K562 (cell line): ENCODE measurements at regions not wholly inside any gene's neighbourhood (a gene's known extent, or its start where the extent isn't known, plus 50 kb on each side); places are given as distances from the start of the nearest gene placed in this dataset.

Experiments used
- CHD2 ChIP-seq: IDR thresholded peaks from 2 replicates; pipeline ENCODE4 v1.6.1; 2011; ENCODE audit warnings: low read depth, low read length
- CREB3 ChIP-seq: fragments of 450-650 bp; conservative IDR thresholded peaks from 2 replicates; pipeline ENCODE4 v1.6.1; 2016; ENCODE audit warnings: missing genetic modification characterization, low read depth, mild to moderate bottlenecking, missing compliant biosample characterization, moderate library complexity
- DPF2 ChIP-seq: fragments of 450-650 bp; IDR thresholded peaks from 2 replicates; pipeline ENCODE4 v1.6.1; 2016
- EWSR1 ChIP-seq: fragments of 450-650 bp; IDR thresholded peaks from 2 replicates; pipeline ENCODE4 v1.6.1; 2018; ENCODE audit warnings: borderline replicate concordance, mild to moderate bottlenecking, low read depth, moderate library complexity; ENCODE audit not compliant: partially characterized antibody
- RAD21 ChIP-seq, 2 experiments: fragments of 250-450 bp in 1 of 2; fragments of 450-650 bp in 1 of 2; sonication (Bioruptor Pico) in 1 of 2; formaldehyde crosslinking in 1 of 2; IDR thresholded peaks in 1 of 2; conservative IDR thresholded peaks in 1 of 2; 2 replicates each; pipeline versions ENCODE4 v1.4.0 to v1.8.0; 2020 to 2022; ENCODE audit warnings: mild to moderate bottlenecking in 2 of 2, moderate library complexity in 1 of 2
- SIX5 ChIP-seq, 2 experiments: IDR thresholded peaks; 2 replicates each; pipeline ENCODE4 v1.6.1; 2011; ENCODE audit warnings: low read length in 2 of 2, borderline replicate concordance in 1 of 2, low read depth in 1 of 2, mild to moderate bottlenecking in 1 of 2, moderate library complexity in 1 of 2; ENCODE audit not compliant: insufficient read depth in 1 of 2
- TEAD2 ChIP-seq: fragments of 450-650 bp; IDR thresholded peaks from 2 replicates; pipeline ENCODE4 v1.6.1; 2016; ENCODE audit warnings: missing genetic modification characterization, control low read depth, missing compliant biosample characterization
- THRA ChIP-seq: fragments of 450-650 bp; IDR thresholded peaks from 2 replicates; pipeline ENCODE4 v1.6.1; 2017; ENCODE audit warnings: mild to moderate bottlenecking, moderate library complexity
- VEZF1 ChIP-seq: fragments of 200-800 bp; sonication (Bioruptor generic); IDR thresholded peaks from 2 replicates; pipeline ENCODE4 v1.6.1; 2017; ENCODE audit warnings: missing genetic modification characterization, missing compliant biosample characterization
- ZNF124 ChIP-seq: sonication (generic); formaldehyde crosslinking; IDR thresholded peaks from 2 replicates; pipeline ENCODE4 v1.8.1; 2022; ENCODE audit warnings: missing genetic modification reagents

- TF ChIP-seq CHD2 (no peak), TEAD2 (tag) (no peak), CREB3 (tag) (no peak), THRA (no peak), DPF2 (no peak), SIX5 (IDR thresholded peaks at IDR 0.05; ENCODE audit: borderline replicate concordance in 1 of 2, insufficient read depth in 1 of 2, low read depth in 1 of 2, low read length in 2 of 2) (no peak), EWSR1 (no peak), RAD21 (CRISPR knock-in tag; conservative IDR thresholded peaks at IDR 0.05 in 1 of 2, IDR thresholded peaks at IDR 0.05 in 1 of 2) (no peak), ZNF124 (no peak), VEZF1 (CRISPR knock-in tag) (no peak)
Measured at GRCh38 chr7:13110107-13110506, 422.7 kb downstream of the ARL4A start (continued).
